HEK293 (cell line): ENCODE measurements at regions not wholly inside any gene's neighbourhood (a gene's known extent, or its start where the extent isn't known, plus 50 kb on each side); places are given as distances from the start of the nearest gene placed in this dataset.

ENCODE experiments used
- CTCF ChIA-PET: fragments of 350-600 bp; formaldehyde crosslinking; extraction: SDS; loops from one replicate; lab custom pipeline; 2021; ENCODE audit warnings: antibody characterized with exemption; lab: Yijun Ruan, JAX
- POLR2A ChIA-PET: fragments of 300-600 bp; formaldehyde crosslinking; extraction: SDS; loops from one replicate; lab custom pipeline; 2020; ENCODE audit warnings: antibody characterized with exemption, inconsistent platforms; lab: Yijun Ruan, JAX
- H3K27ac ChIP-seq: fragments of 200-500 bp; sonication (Bioruptor generic); 2 replicates; pipeline ENCODE4 v1.5.1; 2014; ENCODE audit warnings: low read depth, low read length, control low read depth, inconsistent platforms; ENCODE audit errors: extremely low read depth
- H3K36me3 ChIP-seq, 2 experiments: fragments of 200-500 bp in 1 of 2; sonication (Bioruptor generic) in 1 of 2; 1 replicate in 1 of 2; 2 replicates in 1 of 2; pipeline ENCODE4 v1.5.1; 2014 to 2017; ENCODE audit warnings: inconsistent platforms in 2 of 2, low read length in 2 of 2; ENCODE audit not compliant: control insufficient read depth in 2 of 2, insufficient read depth in 1 of 2
- H3K4me1 ChIP-seq: fragments of 200-500 bp; sonication (Bioruptor generic); 2 replicates; pipeline ENCODE4 v1.5.1; 2014; ENCODE audit warnings: mild to moderate bottlenecking, low read length, inconsistent platforms; ENCODE audit not compliant: control insufficient read depth, insufficient read depth
- H3K4me3 ChIP-seq: 2 replicates; pipeline ENCODE4 v1.5.1; 2011; ENCODE audit warnings: low read depth, mild to moderate bottlenecking, control low read depth, low read length, moderate library complexity
- H3K9me3 ChIP-seq: fragments of 200-500 bp; sonication (Bioruptor generic); 2 replicates; pipeline ENCODE4 v1.5.1; 2014; ENCODE audit warnings: low read depth, low read length, inconsistent platforms; ENCODE audit not compliant: control insufficient read depth, insufficient read depth
- BCL11A ChIP-seq: fragments of 450-650 bp; formaldehyde crosslinking; IDR thresholded peaks from 2 replicates; pipeline ENCODE4 v1.5.1; 2016; ENCODE audit warnings: low read depth, missing biosample characterization, missing genetic modification characterization
- GLIS1 ChIP-seq: fragments of 450-650 bp; formaldehyde crosslinking; IDR thresholded peaks from 2 replicates; pipeline ENCODE4 v1.5.1; 2016; ENCODE audit warnings: missing biosample characterization, missing genetic modification characterization
- HIC1 ChIP-seq: fragments of 450-650 bp; formaldehyde crosslinking; IDR thresholded peaks from 2 replicates; pipeline ENCODE4 v1.5.1; 2016; ENCODE audit warnings: missing biosample characterization, missing genetic modification characterization
- KLF17 ChIP-seq: fragments of 450-650 bp; formaldehyde crosslinking; IDR thresholded peaks from 2 replicates; pipeline ENCODE4 v1.5.1; 2016; ENCODE audit warnings: missing biosample characterization, missing genetic modification characterization
- KLF8 ChIP-seq: fragments of 450-650 bp; formaldehyde crosslinking; IDR thresholded peaks from 2 replicates; pipeline ENCODE4 v1.5.1; 2016; ENCODE audit warnings: missing biosample characterization, missing genetic modification characterization
- OSR2 ChIP-seq: fragments of 450-650 bp; formaldehyde crosslinking; IDR thresholded peaks from 2 replicates; pipeline ENCODE4 v1.5.1; 2016; ENCODE audit warnings: missing biosample characterization, missing genetic modification characterization
- SALL2 ChIP-seq: fragments of 450-650 bp; formaldehyde crosslinking; IDR thresholded peaks from 2 replicates; pipeline ENCODE4 v1.5.0; 2017; ENCODE audit warnings: missing biosample characterization, mild to moderate bottlenecking, missing genetic modification characterization, borderline replicate concordance
- ZFHX2 ChIP-seq: fragments of 450-650 bp; formaldehyde crosslinking; conservative IDR thresholded peaks from 2 replicates; pipeline ENCODE4 v1.5.1; 2016; ENCODE audit warnings: missing biosample characterization, missing genetic modification characterization
- ZIC2 ChIP-seq: fragments of 450-650 bp; formaldehyde crosslinking; IDR thresholded peaks from 2 replicates; pipeline ENCODE4 v1.5.1; 2016; ENCODE audit warnings: missing biosample characterization, missing genetic modification characterization
- ZNF146 ChIP-seq: fragments of 450-650 bp; formaldehyde crosslinking; IDR thresholded peaks from 2 replicates; pipeline ENCODE4 v1.5.1; 2016; ENCODE audit warnings: missing biosample characterization, missing genetic modification characterization
- ZNF202 ChIP-seq: fragments of 450-650 bp; formaldehyde crosslinking; IDR thresholded peaks from 2 replicates; pipeline ENCODE4 v1.5.1; 2016; ENCODE audit warnings: missing biosample characterization, missing genetic modification characterization, borderline replicate concordance
- ZNF211 ChIP-seq: fragments of 450-650 bp; formaldehyde crosslinking; IDR thresholded peaks from 2 replicates; pipeline ENCODE4 v1.5.1; 2016; ENCODE audit warnings: low read depth, missing biosample characterization, missing genetic modification characterization
- ZNF223 ChIP-seq: fragments of 450-650 bp; formaldehyde crosslinking; IDR thresholded peaks from 2 replicates; pipeline ENCODE4 v1.5.1; 2016; ENCODE audit warnings: missing biosample characterization, missing genetic modification characterization
- ZNF350 ChIP-seq: fragments of 450-650 bp; formaldehyde crosslinking; IDR thresholded peaks from 2 replicates; pipeline ENCODE4 v1.5.0; 2017; ENCODE audit warnings: missing biosample characterization, mild to moderate bottlenecking, missing genetic modification characterization
- ZNF354C ChIP-seq: fragments of 450-650 bp; formaldehyde crosslinking; IDR thresholded peaks from 2 replicates; pipeline ENCODE4 v1.5.1; 2016; ENCODE audit warnings: missing biosample characterization, missing genetic modification characterization, low read depth, borderline replicate concordance
- ZNF37A ChIP-seq: fragments of 450-650 bp; IDR thresholded peaks from 2 replicates; pipeline ENCODE4 v1.5.1; 2018; ENCODE audit warnings: missing biosample characterization, missing genetic modification characterization
- ZNF571 ChIP-seq: fragments of 450-650 bp; formaldehyde crosslinking; IDR thresholded peaks from 2 replicates; pipeline ENCODE4 v1.5.0; 2017; ENCODE audit warnings: missing biosample characterization, missing genetic modification characterization
- TF ChIP-seq, protein P1 (sequence below): fragments of 450-650 bp; formaldehyde crosslinking; IDR thresholded peaks from 2 replicates; pipeline ENCODE4 v1.5.1; 2016; ENCODE audit warnings: missing biosample characterization, missing genetic modification characterization, borderline replicate concordance
- TF ChIP-seq, protein P2 (sequence below): fragments of 450-650 bp; formaldehyde crosslinking; IDR thresholded peaks from 2 replicates; pipeline ENCODE4 v1.5.1; 2016; ENCODE audit warnings: missing biosample characterization, missing genetic modification characterization

DNA sequence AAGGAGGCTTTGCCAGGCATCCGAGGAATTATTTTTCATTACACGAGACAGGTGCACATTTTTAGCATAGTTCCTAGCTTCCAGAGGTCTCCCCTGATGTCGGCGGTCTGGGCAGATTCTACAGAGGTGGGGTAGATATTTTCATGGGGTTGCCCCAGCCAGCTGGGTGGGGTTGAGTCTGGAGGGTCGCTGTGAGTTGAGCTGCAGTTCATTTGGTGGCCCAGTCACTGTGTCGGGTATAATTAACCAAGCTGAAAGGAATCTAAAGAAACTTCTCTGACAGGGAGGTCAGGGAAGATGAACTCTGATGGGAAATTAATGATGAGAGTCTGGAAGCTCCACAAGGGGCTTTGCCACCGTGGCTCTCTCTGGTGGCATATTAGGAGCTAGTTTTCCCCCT, 233.7 kb upstream of the NAV2 start:
- no peak overlapping the region for H3K4me3 ChIP-seq
- no peak overlapping the region for H3K27ac ChIP-seq
- H3K9me3 ChIP-seq: no peaks in the 10 kb centered on the region
- H3K36me3 ChIP-seq: no peaks in the 10 kb centered on the region
- H3K4me1 ChIP-seq: no peaks in the 10 kb centered on the region
- POLR2A ChIA-PET: no interaction called here
- CTCF ChIA-PET: interaction anchor here (0.8 kb wide), 1 partner anchor 16 kb away, joined by 3 read pairs; no protein-coding TSS in a partner anchor
- TF ChIP-seq KLF8 (tag by site-specific recombination): no peak
- TF ChIP-seq ZNF571 (tag by site-specific recombination): no peak
- no peak for TF ChIP-seq OSR2 (tag by site-specific recombination)
- no peak for TF ChIP-seq ZNF37A (tag by site-specific recombination)
- no peak for TF ChIP-seq ZNF211
- TF ChIP-seq, protein P1, sequence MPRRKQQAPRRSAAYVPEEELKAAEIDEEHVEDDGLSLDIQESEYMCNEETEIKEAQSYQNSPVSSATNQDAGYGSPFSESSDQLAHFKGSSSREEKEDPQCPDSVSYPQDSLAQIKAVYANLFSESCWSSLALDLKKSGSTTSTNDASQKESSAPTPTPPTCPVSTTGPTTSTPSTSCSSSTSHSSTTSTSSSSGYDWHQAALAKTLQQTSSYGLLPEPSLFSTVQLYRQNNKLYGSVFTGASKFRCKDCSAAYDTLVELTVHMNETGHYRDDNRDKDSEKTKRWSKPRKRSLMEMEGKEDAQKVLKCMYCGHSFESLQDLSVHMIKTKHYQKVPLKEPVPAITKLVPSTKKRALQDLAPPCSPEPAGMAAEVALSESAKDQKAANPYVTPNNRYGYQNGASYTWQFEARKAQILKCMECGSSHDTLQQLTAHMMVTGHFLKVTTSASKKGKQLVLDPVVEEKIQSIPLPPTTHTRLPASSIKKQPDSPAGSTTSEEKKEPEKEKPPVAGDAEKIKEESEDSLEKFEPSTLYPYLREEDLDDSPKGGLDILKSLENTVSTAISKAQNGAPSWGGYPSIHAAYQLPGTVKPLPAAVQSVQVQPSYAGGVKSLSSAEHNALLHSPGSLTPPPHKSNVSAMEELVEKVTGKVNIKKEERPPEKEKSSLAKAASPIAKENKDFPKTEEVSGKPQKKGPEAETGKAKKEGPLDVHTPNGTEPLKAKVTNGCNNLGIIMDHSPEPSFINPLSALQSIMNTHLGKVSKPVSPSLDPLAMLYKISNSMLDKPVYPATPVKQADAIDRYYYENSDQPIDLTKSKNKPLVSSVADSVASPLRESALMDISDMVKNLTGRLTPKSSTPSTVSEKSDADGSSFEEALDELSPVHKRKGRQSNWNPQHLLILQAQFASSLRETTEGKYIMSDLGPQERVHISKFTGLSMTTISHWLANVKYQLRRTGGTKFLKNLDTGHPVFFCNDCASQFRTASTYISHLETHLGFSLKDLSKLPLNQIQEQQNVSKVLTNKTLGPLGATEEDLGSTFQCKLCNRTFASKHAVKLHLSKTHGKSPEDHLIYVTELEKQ (tag by site-specific recombination): no peak
- no peak for TF ChIP-seq ZNF354C
- no peak for TF ChIP-seq ZNF202 (tag by site-specific recombination)

DNA sequence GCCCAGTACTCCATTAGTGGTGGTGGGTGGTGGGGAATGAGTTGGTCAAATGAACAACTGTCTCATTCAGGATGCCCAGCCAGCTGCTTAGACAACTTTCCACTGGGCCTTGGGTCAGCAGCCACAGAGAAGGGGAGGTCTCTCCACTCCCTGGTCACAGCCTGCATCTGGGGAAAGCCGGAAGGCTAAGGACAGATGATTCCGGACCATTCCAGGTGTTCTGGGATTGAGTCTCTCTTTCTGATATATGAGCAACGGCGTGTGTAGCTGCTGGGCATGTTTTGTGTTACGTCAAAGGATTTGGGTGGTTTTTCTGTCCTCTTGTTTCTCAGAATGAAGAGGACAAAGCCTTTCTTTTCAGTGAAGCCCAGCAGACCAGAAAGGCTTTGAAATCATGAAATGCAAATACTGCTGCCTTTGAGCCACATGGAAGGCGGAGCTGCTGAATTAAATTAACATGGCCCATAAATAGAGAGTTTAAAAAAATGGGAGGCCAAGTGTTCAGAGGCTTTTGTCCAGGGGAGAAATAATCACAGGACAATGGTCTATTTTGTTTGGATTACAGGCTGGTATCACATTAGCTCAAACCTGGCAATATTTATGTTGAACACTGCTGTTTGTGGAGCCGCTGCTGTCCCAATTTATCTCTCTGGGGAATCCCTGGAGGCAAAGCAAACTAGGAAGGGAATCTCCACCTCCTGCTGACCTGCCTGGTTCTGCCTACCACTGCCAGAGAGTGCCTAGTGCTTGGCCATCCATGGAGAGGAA, 234.4 kb upstream of the E2F8 start:
- TF ChIP-seq BCL11A (tag by site-specific recombination) (no peak), ZNF350 (tag by site-specific recombination) (no peak), HIC1 (tag by site-specific recombination) (no peak), ZNF146 (tag by site-specific recombination) (no peak), ZNF223 (tag by site-specific recombination) (no peak), SALL2 (tag by site-specific recombination) (no peak), GLIS1 (tag by site-specific recombination) (peak; percentile 41; the same call in 1 of the 2 replicates), ZFHX2 (tag by site-specific recombination) (no peak), KLF17 (no peak), ZIC2 (tag by site-specific recombination) (peak; percentile 89)
- TF ChIP-seq, protein P2, sequence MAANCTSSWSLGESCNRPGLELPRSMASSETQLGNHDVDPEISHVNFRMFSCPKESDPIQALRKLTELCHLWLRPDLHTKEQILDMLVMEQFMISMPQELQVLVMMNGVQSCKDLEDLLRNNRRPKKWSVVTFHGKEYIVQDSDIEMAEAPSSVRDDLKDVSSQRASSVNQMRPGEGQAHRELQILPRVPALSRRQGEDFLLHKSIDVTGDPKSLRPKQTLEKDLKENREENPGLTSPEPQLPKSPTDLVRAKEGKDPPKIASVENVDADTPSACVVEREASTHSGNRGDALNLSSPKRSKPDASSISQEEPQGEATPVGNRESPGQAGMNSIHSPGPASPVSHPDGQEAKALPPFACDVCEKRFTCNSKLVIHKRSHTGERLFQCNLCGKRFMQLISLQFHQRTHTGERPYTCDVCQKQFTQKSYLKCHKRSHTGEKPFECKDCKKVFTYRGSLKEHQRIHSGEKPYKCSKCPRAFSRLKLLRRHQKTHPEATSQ (tag by site-specific recombination): no peak
- no peaks in the 10 kb centered on the region for H3K9me3 ChIP-seq
- ChIA-PET POLR2A (no interaction called here), CTCF (interaction anchor here (1.0 kb wide), 1 partner anchor 13 kb away, joined by 3 read pairs; no protein-coding TSS in a partner anchor)
- no peaks in the 10 kb centered on the region for H3K4me1 ChIP-seq
- H3K36me3 ChIP-seq: no peaks in the 10 kb centered on the region
- H3K27ac ChIP-seq: no peak overlapping the region
- H3K4me3 ChIP-seq: no peak overlapping the region
